ENCODE measurements at regions not wholly inside any gene's neighbourhood (a gene's known extent, or its start where the extent isn't known, plus 50 kb on each side); places are given as distances from the start of the nearest gene placed in this dataset.

DNA sequence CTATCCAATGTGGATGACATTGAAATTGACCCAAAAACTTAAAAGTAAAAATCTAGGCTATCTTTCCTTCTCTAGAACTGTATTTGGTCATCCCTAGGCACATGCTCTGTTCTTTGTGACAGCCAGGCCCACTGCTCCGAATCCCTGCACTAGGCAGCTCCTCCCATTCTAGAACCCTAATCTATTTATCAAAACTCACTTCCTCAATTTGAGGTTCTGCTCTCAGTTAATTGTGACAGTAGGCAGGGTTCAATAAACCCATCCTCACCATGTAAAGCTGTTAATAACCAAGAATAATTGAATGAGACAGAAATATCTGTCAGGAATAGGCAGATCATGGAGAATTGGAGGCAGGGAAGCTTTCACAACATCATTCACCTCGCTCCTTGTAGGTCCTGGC is 51.9 kb upstream of the IRF2 start:
- Histone ChIP-seq H3K36me3 (no peaks in the 10 kb centered on the region), H3K4me3 (no peak overlapping the region), H3K4me1 (peaks cover 0 to 3% (median 0%) of the 10 kb centered on the region in 4 donors), H3K27ac (replicated peaks in 1 of 4) (no peak overlapping the region), H3K27me3 (no peaks in the 10 kb centered on the region), H3K9me3 (no peaks in the 10 kb centered on the region)
- DNase-seq (ENCODE audit: extremely low spot score): peak; percentile 31
- TF ChIP-seq EP300 (IDR thresholded peaks at IDR 0.05) (no peak), POLR2AphosphoS5 (IDR thresholded peaks at IDR 0.05) (no peak), POLR2A (IDR thresholded peaks at IDR 0.05; ENCODE audit: low read depth) (no peak)
- TF ChIP-seq, protein P1, sequence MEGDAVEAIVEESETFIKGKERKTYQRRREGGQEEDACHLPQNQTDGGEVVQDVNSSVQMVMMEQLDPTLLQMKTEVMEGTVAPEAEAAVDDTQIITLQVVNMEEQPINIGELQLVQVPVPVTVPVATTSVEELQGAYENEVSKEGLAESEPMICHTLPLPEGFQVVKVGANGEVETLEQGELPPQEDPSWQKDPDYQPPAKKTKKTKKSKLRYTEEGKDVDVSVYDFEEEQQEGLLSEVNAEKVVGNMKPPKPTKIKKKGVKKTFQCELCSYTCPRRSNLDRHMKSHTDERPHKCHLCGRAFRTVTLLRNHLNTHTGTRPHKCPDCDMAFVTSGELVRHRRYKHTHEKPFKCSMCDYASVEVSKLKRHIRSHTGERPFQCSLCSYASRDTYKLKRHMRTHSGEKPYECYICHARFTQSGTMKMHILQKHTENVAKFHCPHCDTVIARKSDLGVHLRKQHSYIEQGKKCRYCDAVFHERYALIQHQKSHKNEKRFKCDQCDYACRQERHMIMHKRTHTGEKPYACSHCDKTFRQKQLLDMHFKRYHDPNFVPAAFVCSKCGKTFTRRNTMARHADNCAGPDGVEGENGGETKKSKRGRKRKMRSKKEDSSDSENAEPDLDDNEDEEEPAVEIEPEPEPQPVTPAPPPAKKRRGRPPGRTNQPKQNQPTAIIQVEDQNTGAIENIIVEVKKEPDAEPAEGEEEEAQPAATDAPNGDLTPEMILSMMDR (IDR thresholded peaks at IDR 0.05): no peak
- 88% methylated on average over 2 of the region's 2 CpGs for WGBS
- intact Hi-C loops (cut with DNase I): no loop called here

Data from esophagus muscularis mucosa (tissue), 4 donors.